B cell (primary cell): ENCODE measurements at regions not wholly inside any gene's neighbourhood (a gene's known extent, or its start where the extent isn't known, plus 50 kb on each side); places are given as distances from the start of the nearest gene placed in this dataset.
"Not testable (repeated sequence)": the region's sequence is repeated elsewhere in the genome, so short reads cannot be mapped to it uniquely, and the experiment has no call there.

Source experiments
- CTCF ChIP-seq: fragments of 200-600 bp; IDR thresholded peaks from one replicate; pipeline ENCODE4 v1.8.0; 2022; ENCODE audit warnings: antibody characterized with exemption, mild to moderate bottlenecking
- EZH2 ChIP-seq: IDR thresholded peaks from 2 replicates; pipeline ENCODE4 v1.6.1; 2012; ENCODE audit warnings: borderline replicate concordance, low read depth, mild to moderate bottlenecking, moderate library complexity, low read length; ENCODE audit not compliant: insufficient read depth, poor library complexity, severe bottlenecking

- TF ChIP-seq CTCF, EZH2: not testable (repeated sequence)
Observed at GRCh38 chr4:190121076-190121671, 52.4 kb upstream of the DUX4 start.
